ENCODE measurements at regions not wholly inside any gene's neighbourhood (a gene's known extent, or its start where the extent isn't known, plus 50 kb on each side); places are given as distances from the start of the nearest gene placed in this dataset.

GRCh38 chr5:8093669-8094068 is 224.7 kb downstream of the MTRR start:
- Mint-ChIP-seq H3K9me3 (peaks cover 0 to 16% (median 4%) of the 10 kb centered on the region in 11 donors), H3K4me3 (no peak overlapping the region), H3K27me3 (no peaks in the 10 kb centered on the region), H3K27ac (no peak overlapping the region), H3K4me1 (no peaks in the 10 kb centered on the region), H3K36me3 (no peaks in the 10 kb centered on the region)
- POLR2A ChIA-PET: no interaction called here
- Histone ChIP-seq H3K4me3 (ENCODE audit: low read length) (no peak overlapping the region), H3K4me1 (ENCODE audit: control insufficient read depth in 2 of 2, insufficient read depth in 2 of 2, low read length in 2 of 2) (no peaks in the 10 kb centered on the region), H3K9me3 (ENCODE audit: control insufficient read depth in 2 of 3, low read length in 3 of 3) (no peaks in the 10 kb centered on the region), H3K36me3 (ENCODE audit: control insufficient read depth in 2 of 3, insufficient read depth in 3 of 3, low read length in 3 of 3) (no peaks in the 10 kb centered on the region), H3K27ac (ENCODE audit: low read depth, low read length) (no peak overlapping the region), H3K27me3 (ENCODE audit: control insufficient read depth in 2 of 2, insufficient read depth in 2 of 2, low read length in 2 of 2) (no peaks in the 10 kb centered on the region)
- intact Hi-C loops (cut with micrococcal nuclease): no loop called here
- no peak for DNase-seq
- no peak for ATAC-seq
- CTCF ChIA-PET: no interaction called here

- intact Hi-C loops (cut with micrococcal nuclease): no loop called here
- H3K9me3 ChIP-seq (ENCODE audit: control insufficient read depth in 2 of 3, low read length in 3 of 3): no peaks in the 10 kb centered on the region
- no peak overlapping the region for H3K4me3 Mint-ChIP-seq
- H3K27me3 Mint-ChIP-seq: no peaks in the 10 kb centered on the region
- H3K9me3 Mint-ChIP-seq: peaks cover 0 to 16% (median 4%) of the 10 kb centered on the region in 11 donors
- POLR2A ChIA-PET: no interaction called here
- no peaks in the 10 kb centered on the region for H3K36me3 ChIP-seq (ENCODE audit: control insufficient read depth in 2 of 3, insufficient read depth in 3 of 3, low read length in 3 of 3)
- H3K36me3 Mint-ChIP-seq: no peaks in the 10 kb centered on the region
- no peak overlapping the region for H3K27ac ChIP-seq (ENCODE audit: low read depth, low read length)
- no peak overlapping the region for H3K4me3 ChIP-seq (ENCODE audit: low read length)
- ATAC-seq: no peak
- CTCF ChIA-PET: no interaction called here
- H3K27me3 ChIP-seq (ENCODE audit: control insufficient read depth in 2 of 2, insufficient read depth in 2 of 2, low read length in 2 of 2): no peaks in the 10 kb centered on the region
- no peaks in the 10 kb centered on the region for H3K4me1 Mint-ChIP-seq
- no peak for DNase-seq
- H3K4me1 ChIP-seq (ENCODE audit: control insufficient read depth in 2 of 2, insufficient read depth in 2 of 2, low read length in 2 of 2): no peaks in the 10 kb centered on the region
- no peak overlapping the region for H3K27ac Mint-ChIP-seq
Measured at GRCh38 chr5:8094304-8094703, 225.4 kb downstream of the MTRR start.

- H3K4me3 ChIP-seq (ENCODE audit: low read length): no peak overlapping the region
- no peak overlapping the region for H3K27ac ChIP-seq (ENCODE audit: low read depth, low read length)
- H3K9me3 ChIP-seq (ENCODE audit: control insufficient read depth in 2 of 3, low read length in 3 of 3): no peaks in the 10 kb centered on the region
- H3K9me3 Mint-ChIP-seq: peaks cover 0 to 5% (median 3%) of the 10 kb centered on the region in 11 donors
- H3K27me3 Mint-ChIP-seq: no peaks in the 10 kb centered on the region
- no peak overlapping the region for H3K4me3 Mint-ChIP-seq
- ChIA-PET CTCF (no interaction called here), POLR2A (no interaction called here)
- H3K36me3 Mint-ChIP-seq: no peaks in the 10 kb centered on the region
- no peak overlapping the region for H3K27ac Mint-ChIP-seq
- no peaks in the 10 kb centered on the region for H3K4me1 Mint-ChIP-seq
- no peaks in the 10 kb centered on the region for H3K4me1 ChIP-seq (ENCODE audit: control insufficient read depth in 2 of 2, insufficient read depth in 2 of 2, low read length in 2 of 2)
- no peak for ATAC-seq
- DNase-seq: no peak
- no peaks in the 10 kb centered on the region for H3K36me3 ChIP-seq (ENCODE audit: control insufficient read depth in 2 of 3, insufficient read depth in 3 of 3, low read length in 3 of 3)
- H3K27me3 ChIP-seq (ENCODE audit: control insufficient read depth in 2 of 2, insufficient read depth in 2 of 2, low read length in 2 of 2): no peaks in the 10 kb centered on the region
- intact Hi-C loops (cut with micrococcal nuclease): no loop called here
Measured at GRCh38 chr5:8097146-8097545, 228.2 kb downstream of the MTRR start.

- DNase-seq: no peak
- no peak overlapping the region for H3K27ac ChIP-seq (ENCODE audit: low read depth, low read length)
- ChIA-PET CTCF (no interaction called here), POLR2A (no interaction called here)
- no peaks in the 10 kb centered on the region for H3K4me1 ChIP-seq (ENCODE audit: control insufficient read depth in 2 of 2, insufficient read depth in 2 of 2, low read length in 2 of 2)
- Mint-ChIP-seq H3K9me3 (peaks cover 0 to 5% (median 3%) of the 10 kb centered on the region in 11 donors), H3K4me1 (no peaks in the 10 kb centered on the region), H3K27me3 (no peaks in the 10 kb centered on the region), H3K4me3 (no peak overlapping the region), H3K36me3 (no peaks in the 10 kb centered on the region), H3K27ac (no peak overlapping the region)
- H3K9me3 ChIP-seq (ENCODE audit: control insufficient read depth in 2 of 3, low read length in 3 of 3): no peaks in the 10 kb centered on the region
- H3K36me3 ChIP-seq (ENCODE audit: control insufficient read depth in 2 of 3, insufficient read depth in 3 of 3, low read length in 3 of 3): no peaks in the 10 kb centered on the region
- no peak for ATAC-seq
- intact Hi-C loops (cut with micrococcal nuclease): no loop called here
- no peak overlapping the region for H3K4me3 ChIP-seq (ENCODE audit: low read length)
- H3K27me3 ChIP-seq (ENCODE audit: control insufficient read depth in 2 of 2, insufficient read depth in 2 of 2, low read length in 2 of 2): no peaks in the 10 kb centered on the region
Measured at GRCh38 chr5:8098081-8098480, 229.1 kb downstream of the MTRR start.

GRCh38 chr5:8102714-8103113 is 233.8 kb downstream of the MTRR start:
- Histone ChIP-seq H3K4me3 (ENCODE audit: low read length) (no peak overlapping the region), H3K9me3 (ENCODE audit: control insufficient read depth in 2 of 3, low read length in 3 of 3) (no peaks in the 10 kb centered on the region), H3K27me3 (ENCODE audit: control insufficient read depth in 2 of 2, insufficient read depth in 2 of 2, low read length in 2 of 2) (no peaks in the 10 kb centered on the region), H3K27ac (ENCODE audit: low read depth, low read length) (no peak overlapping the region), H3K36me3 (ENCODE audit: control insufficient read depth in 2 of 3, insufficient read depth in 3 of 3, low read length in 3 of 3) (no peaks in the 10 kb centered on the region), H3K4me1 (ENCODE audit: control insufficient read depth in 2 of 2, insufficient read depth in 2 of 2, low read length in 2 of 2) (no peaks in the 10 kb centered on the region)
- no peak for DNase-seq
- ATAC-seq: no peak
- ChIA-PET CTCF (no interaction called here), POLR2A (no interaction called here)
- Mint-ChIP-seq H3K27ac (no peak overlapping the region), H3K27me3 (no peaks in the 10 kb centered on the region), H3K9me3 (peaks cover 0 to 5% (median 0%) of the 10 kb centered on the region in 11 donors), H3K4me3 (no peak overlapping the region), H3K4me1 (no peaks in the 10 kb centered on the region), H3K36me3 (no peaks in the 10 kb centered on the region)
- intact Hi-C loops (cut with micrococcal nuclease): no loop called here

GRCh38 chr5:8114597-8115266 is 245.8 kb downstream of the MTRR start:
- no peak for ATAC-seq
- POLR2A ChIA-PET: no interaction called here

GRCh38 chr5:8123559-8123958 is 254.6 kb downstream of the MTRR start:
- no peak for DNase-seq
- no peak for ATAC-seq

More at GRCh38 chr5:8114597-8115266, 245.8 kb downstream of the MTRR start:
- Mint-ChIP-seq H3K4me3 (no peak overlapping the region), H3K9me3 (peaks cover 0 to 3% (median 0%) of the 10 kb centered on the region in 11 donors), H3K36me3 (no peaks in the 10 kb centered on the region), H3K27ac (no peak overlapping the region), H3K27me3 (peaks cover 0 to 6% (median 0%) of the 10 kb centered on the region in 5 donors), H3K4me1 (no peaks in the 10 kb centered on the region)
- Histone ChIP-seq H3K4me1 (ENCODE audit: control insufficient read depth in 2 of 2, insufficient read depth in 2 of 2, low read length in 2 of 2) (no peaks in the 10 kb centered on the region), H3K36me3 (ENCODE audit: control insufficient read depth in 2 of 3, insufficient read depth in 3 of 3, low read length in 3 of 3) (no peaks in the 10 kb centered on the region), H3K4me3 (ENCODE audit: low read length) (no peak overlapping the region), H3K27ac (ENCODE audit: low read depth, low read length) (no peak overlapping the region), H3K9me3 (ENCODE audit: control insufficient read depth in 2 of 3, low read length in 3 of 3) (no peaks in the 10 kb centered on the region), H3K27me3 (ENCODE audit: control insufficient read depth in 2 of 2, insufficient read depth in 2 of 2, low read length in 2 of 2) (no peaks in the 10 kb centered on the region)
- intact Hi-C loops (cut with micrococcal nuclease): no loop called here
- DNase-seq: no peak
- CTCF ChIA-PET: no interaction called here

More at GRCh38 chr5:8123559-8123958, 254.6 kb downstream of the MTRR start:
- no peaks in the 10 kb centered on the region for H3K27me3 ChIP-seq (ENCODE audit: control insufficient read depth in 2 of 2, insufficient read depth in 2 of 2, low read length in 2 of 2)
- Mint-ChIP-seq H3K27ac (no peak overlapping the region), H3K4me3 (no peak overlapping the region), H3K9me3 (peaks cover 0 to 13% (median 0%) of the 10 kb centered on the region in 11 donors), H3K36me3 (no peaks in the 10 kb centered on the region), H3K4me1 (no peaks in the 10 kb centered on the region), H3K27me3 (no peaks in the 10 kb centered on the region)
- no peaks in the 10 kb centered on the region for H3K36me3 ChIP-seq (ENCODE audit: control insufficient read depth in 2 of 3, insufficient read depth in 3 of 3, low read length in 3 of 3)
- POLR2A ChIA-PET: no interaction called here
- no peaks in the 10 kb centered on the region for H3K4me1 ChIP-seq (ENCODE audit: control insufficient read depth in 2 of 2, insufficient read depth in 2 of 2, low read length in 2 of 2)
- H3K9me3 ChIP-seq (ENCODE audit: control insufficient read depth in 2 of 3, low read length in 3 of 3): no peaks in the 10 kb centered on the region
- intact Hi-C loops (cut with micrococcal nuclease): no loop called here
- H3K4me3 ChIP-seq (ENCODE audit: low read length): no peak overlapping the region
- CTCF ChIA-PET: no interaction called here
- H3K27ac ChIP-seq (ENCODE audit: low read depth, low read length): no peak overlapping the region
